GM10248 (cell line): ENCODE measurements at regions not wholly inside any gene's neighbourhood (a gene's known extent, or its start where the extent isn't known, plus 50 kb on each side); places are given as distances from the start of the nearest gene placed in this dataset.

ENCODE experiments used
- CTCF ChIA-PET: fragments of 300-600 bp; sonication (Branson Sonifier 250); formaldehyde crosslinking; extraction: SDS; loops from one replicate; lab custom pipeline; 2021; ENCODE audit warnings: antibody characterized with exemption; lab: Yijun Ruan, JAX
- POLR2A ChIA-PET: fragments of 350-650 bp; sonication (Branson Sonifier 250); formaldehyde crosslinking; extraction: SDS; loops from one replicate; lab custom pipeline; 2020; ENCODE audit warnings: antibody characterized with exemption; lab: Yijun Ruan, JAX
- DNase-seq: peaks from one replicate; pipeline ENCODE4 v3.0.0; 2012; ENCODE audit errors: extremely low spot score
- TF ChIP-seq, protein P1 (sequence below): IDR thresholded peaks from 2 replicates; pipeline ENCODE4 v1.5.1; 2012; ENCODE audit warnings: mild to moderate bottlenecking, low read depth; ENCODE audit errors: extremely low read depth, missing control alignments, control extremely low read depth

- POLR2A ChIA-PET, result no interaction called here
- CTCF ChIA-PET, result no interaction called here
- no peak for DNase-seq
- TF ChIP-seq, protein P1, sequence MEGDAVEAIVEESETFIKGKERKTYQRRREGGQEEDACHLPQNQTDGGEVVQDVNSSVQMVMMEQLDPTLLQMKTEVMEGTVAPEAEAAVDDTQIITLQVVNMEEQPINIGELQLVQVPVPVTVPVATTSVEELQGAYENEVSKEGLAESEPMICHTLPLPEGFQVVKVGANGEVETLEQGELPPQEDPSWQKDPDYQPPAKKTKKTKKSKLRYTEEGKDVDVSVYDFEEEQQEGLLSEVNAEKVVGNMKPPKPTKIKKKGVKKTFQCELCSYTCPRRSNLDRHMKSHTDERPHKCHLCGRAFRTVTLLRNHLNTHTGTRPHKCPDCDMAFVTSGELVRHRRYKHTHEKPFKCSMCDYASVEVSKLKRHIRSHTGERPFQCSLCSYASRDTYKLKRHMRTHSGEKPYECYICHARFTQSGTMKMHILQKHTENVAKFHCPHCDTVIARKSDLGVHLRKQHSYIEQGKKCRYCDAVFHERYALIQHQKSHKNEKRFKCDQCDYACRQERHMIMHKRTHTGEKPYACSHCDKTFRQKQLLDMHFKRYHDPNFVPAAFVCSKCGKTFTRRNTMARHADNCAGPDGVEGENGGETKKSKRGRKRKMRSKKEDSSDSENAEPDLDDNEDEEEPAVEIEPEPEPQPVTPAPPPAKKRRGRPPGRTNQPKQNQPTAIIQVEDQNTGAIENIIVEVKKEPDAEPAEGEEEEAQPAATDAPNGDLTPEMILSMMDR, result no peak
These were observed 192.3 kb upstream of the PITRM1 start for GRCh38 chr10:3364768-3365480.

- CTCF ChIA-PET, result no interaction called here
- TF ChIP-seq, protein P1, result no peak
- POLR2A ChIA-PET, result no interaction called here
- DNase-seq, result no peak
These were observed 190.9 kb upstream of the PITRM1 start for GRCh38 chr10:3363311-3364045.

DNA sequence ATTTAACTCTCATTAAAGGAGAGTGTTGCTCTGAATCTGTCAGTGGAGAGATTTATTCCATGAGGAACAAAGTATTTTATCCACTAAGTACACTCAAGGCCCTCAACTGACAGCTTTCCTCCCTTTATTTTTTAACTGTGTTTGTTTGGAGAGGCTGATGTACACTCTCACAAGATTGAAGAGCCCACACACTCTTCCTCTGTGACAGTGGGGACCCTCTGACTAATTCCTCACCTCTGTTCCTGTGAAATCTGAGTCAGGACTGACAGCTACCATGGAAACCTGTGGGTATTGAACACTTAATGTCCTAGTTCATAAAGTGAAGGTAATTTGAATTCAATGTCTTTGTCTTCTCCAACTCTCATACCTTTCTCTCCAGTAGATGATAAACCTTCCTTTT, 189.8 kb upstream of the PITRM1 start:
- POLR2A ChIA-PET, result no interaction called here
- DNase-seq, result no peak
- CTCF ChIA-PET, result no interaction called here
- TF ChIP-seq, protein P1, result no peak

DNA sequence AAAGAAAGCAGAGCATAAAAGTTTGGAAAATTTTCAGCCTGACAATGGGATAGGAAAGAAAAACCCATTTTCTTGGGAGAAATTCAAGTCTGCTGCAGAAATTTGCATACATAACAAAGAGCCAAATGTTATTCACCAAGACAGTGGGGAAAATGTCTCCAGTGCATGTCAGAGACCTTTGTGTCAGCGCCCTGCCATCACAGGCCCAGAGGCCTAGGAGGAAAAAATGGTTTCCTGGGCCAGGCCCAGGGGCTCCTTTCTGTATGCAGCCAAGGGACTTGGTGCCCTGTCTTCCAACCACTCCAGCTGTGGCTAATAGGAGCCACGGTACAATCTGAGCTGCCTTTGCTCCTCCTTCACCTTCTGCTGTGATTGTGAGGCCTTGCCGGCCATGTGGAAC, 189.1 kb upstream of the PITRM1 start:
- ChIA-PET POLR2A (no interaction called here), CTCF (no interaction called here)
- DNase-seq, result no peak
- TF ChIP-seq, protein P1, result no peak

DNA sequence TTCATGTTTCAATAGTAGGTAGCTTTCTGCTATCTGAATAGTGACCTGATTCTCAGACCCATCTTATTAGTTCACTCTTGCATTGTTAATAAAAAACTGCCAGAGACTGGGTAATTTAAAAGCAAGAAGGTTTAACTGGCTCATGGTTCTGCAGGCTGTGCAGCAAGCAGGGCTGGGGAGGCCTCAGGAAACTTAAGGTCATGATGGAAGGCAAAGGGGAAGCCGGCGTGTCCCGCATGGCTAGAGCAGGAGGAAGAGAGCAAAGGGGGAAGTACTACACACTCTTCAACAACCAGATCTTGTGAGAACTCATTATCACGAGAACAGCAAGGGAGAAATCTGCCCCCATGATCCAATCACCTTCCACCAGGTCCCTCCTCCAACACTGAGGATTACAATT, 185.2 kb upstream of the PITRM1 start:
- no peak for DNase-seq
- ChIA-PET CTCF (no interaction called here), POLR2A (no interaction called here)

DNA sequence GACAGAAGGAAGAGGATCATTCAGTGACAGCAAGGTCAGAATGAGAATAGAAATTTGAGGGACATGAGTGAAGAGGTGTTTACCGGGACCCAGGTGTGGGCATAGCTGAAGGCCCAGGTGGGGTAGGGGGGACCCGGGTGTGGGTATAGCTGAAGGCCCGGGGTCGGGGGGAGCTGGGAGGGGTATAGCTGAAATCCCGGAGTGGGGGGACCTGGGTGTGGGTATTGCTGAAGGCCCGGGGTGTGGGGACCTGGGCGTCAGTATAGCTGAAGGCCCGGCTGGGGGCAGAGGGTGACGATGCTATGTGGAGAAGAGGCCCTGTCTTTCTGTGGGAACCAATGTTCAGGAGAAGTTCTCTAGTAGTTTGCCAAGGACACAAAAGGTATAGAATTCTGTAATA, 183.0 kb upstream of the PITRM1 start:
- CTCF ChIA-PET, result interaction anchor here (0.7 kb wide), 1 partner anchor 21 kb away, joined by 3 read pairs; no protein-coding TSS in a partner anchor
- POLR2A ChIA-PET, result no interaction called here
- DNase-seq, result no peak
- TF ChIP-seq, protein P1, result no peak

More for the DNA sequence above, 185.2 kb upstream of the PITRM1 start:
- TF ChIP-seq, protein P1, result no peak
